SK-N-SH treated with all-trans-retinoic acid at 6 μM for 48 hours (cell line): ENCODE measurements at regions not wholly inside any gene's neighbourhood (a gene's known extent, or its start where the extent isn't known, plus 50 kb on each side); places are given as distances from the start of the nearest gene placed in this dataset.

ENCODE experiments used
- ARNTL ChIP-seq: fragments of 450-650 bp; formaldehyde crosslinking; IDR thresholded peaks from 2 replicates; pipeline ENCODE4 v1.5.0; 2020; ENCODE audit warnings: low read depth, mild to moderate bottlenecking, moderate library complexity, borderline replicate concordance
- CREB5 ChIP-seq: fragments of 250-450 bp; sonication (Bioruptor Pico); IDR thresholded peaks from 2 replicates; pipeline ENCODE4 v1.5.1; 2020; ENCODE audit warnings: low read depth, mild to moderate bottlenecking, moderate library complexity
- OSR1 ChIP-seq: fragments of 250-450 bp; sonication (Bioruptor Pico); IDR thresholded peaks from 2 replicates; pipeline ENCODE4 v1.8.0; 2022; ENCODE audit warnings: moderate library complexity, mild to moderate bottlenecking, inconsistent platforms
- PPARA ChIP-seq: fragments of 250-450 bp; sonication (Bioruptor Pico); IDR thresholded peaks from 2 replicates; pipeline ENCODE4 v1.5.0; 2020; ENCODE audit warnings: mild to moderate bottlenecking, borderline replicate concordance
- RARB ChIP-seq: fragments of 250-450 bp; sonication (Bioruptor Pico); IDR thresholded peaks from 2 replicates; pipeline ENCODE4 v1.8.0; 2021; ENCODE audit warnings: mild to moderate bottlenecking, moderate library complexity
- TOX ChIP-seq: fragments of 250-450 bp; sonication (Bioruptor Pico); IDR thresholded peaks from 2 replicates; pipeline ENCODE4 v1.8.0; 2021; ENCODE audit warnings: mild to moderate bottlenecking, moderate library complexity, borderline replicate concordance
- ZFP30 ChIP-seq: fragments of 450-650 bp; formaldehyde crosslinking; IDR thresholded peaks from 2 replicates; pipeline ENCODE4 v1.5.0; 2022; ENCODE audit warnings: mild to moderate bottlenecking, moderate library complexity
- ZNF70 ChIP-seq: fragments of 450-650 bp; formaldehyde crosslinking; IDR thresholded peaks from 2 replicates; pipeline ENCODE4 v1.5.0; 2020; ENCODE audit warnings: mild to moderate bottlenecking, moderate library complexity
- ZNF8 ChIP-seq: fragments of 450-650 bp; formaldehyde crosslinking; IDR thresholded peaks from 2 replicates; pipeline ENCODE4 v1.5.0; 2020; ENCODE audit warnings: mild to moderate bottlenecking, moderate library complexity
- TF ChIP-seq, protein P1 (sequence below): fragments of 250-450 bp; sonication (Bioruptor Pico); IDR thresholded peaks from 2 replicates; pipeline ENCODE4 v1.8.0; 2020; ENCODE audit warnings: mild to moderate bottlenecking, moderate library complexity, borderline replicate concordance

GRCh38 chr6:151709329-151709728 lies 98.2 kb upstream of the ESR1 start:
- TF ChIP-seq ZNF8 (no peak), CREB5 (no peak), RARB (CRISPR knock-in tag) (no peak), TOX (CRISPR knock-in tag) (no peak), ARNTL (CRISPR knock-in tag) (no peak), ZFP30 (CRISPR knock-in tag) (no peak), PPARA (CRISPR knock-in tag) (no peak), OSR1 (CRISPR knock-in tag) (no peak), ZNF70 (CRISPR knock-in tag) (no peak)
- TF ChIP-seq, protein P1, sequence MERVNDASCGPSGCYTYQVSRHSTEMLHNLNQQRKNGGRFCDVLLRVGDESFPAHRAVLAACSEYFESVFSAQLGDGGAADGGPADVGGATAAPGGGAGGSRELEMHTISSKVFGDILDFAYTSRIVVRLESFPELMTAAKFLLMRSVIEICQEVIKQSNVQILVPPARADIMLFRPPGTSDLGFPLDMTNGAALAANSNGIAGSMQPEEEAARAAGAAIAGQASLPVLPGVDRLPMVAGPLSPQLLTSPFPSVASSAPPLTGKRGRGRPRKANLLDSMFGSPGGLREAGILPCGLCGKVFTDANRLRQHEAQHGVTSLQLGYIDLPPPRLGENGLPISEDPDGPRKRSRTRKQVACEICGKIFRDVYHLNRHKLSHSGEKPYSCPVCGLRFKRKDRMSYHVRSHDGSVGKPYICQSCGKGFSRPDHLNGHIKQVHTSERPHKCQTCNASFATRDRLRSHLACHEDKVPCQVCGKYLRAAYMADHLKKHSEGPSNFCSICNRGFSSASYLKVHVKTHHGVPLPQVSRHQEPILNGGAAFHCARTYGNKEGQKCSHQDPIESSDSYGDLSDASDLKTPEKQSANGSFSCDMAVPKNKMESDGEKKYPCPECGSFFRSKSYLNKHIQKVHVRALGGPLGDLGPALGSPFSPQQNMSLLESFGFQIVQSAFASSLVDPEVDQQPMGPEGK (CRISPR knock-in tag): no peak
